LNCAP (cell line): ENCODE measurements at regions not wholly inside any gene's neighbourhood (a gene's known extent, or its start where the extent isn't known, plus 50 kb on each side); places are given as distances from the start of the nearest gene placed in this dataset.

ENCODE experiments used
- TF ChIP-seq, protein P1 (sequence below): fragments of 450-650 bp; IDR thresholded peaks from 2 replicates; pipeline ENCODE4 v1.5.1; 2017; ENCODE audit warnings: mild to moderate bottlenecking

DNA sequence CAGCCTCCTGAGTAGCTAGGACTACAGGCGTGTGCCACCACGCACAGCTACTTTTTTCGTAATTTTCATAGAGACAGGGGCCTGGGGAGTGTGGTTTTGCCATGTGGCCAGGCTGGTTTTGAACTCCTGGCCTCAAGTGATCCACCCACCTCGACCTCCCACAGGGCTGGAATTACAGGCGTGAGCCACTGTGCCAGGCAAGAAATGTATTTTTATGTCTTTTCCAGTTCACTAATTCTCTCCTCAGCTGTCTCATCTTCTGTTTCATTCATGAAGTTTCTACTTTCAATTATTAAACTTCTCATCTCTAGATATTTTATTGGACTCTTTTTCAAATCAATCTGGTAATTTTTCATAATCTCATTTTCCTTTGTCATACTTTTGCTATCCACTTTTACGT lies 72.1 kb upstream of the DISP3 start:
- TF ChIP-seq, protein P1, sequence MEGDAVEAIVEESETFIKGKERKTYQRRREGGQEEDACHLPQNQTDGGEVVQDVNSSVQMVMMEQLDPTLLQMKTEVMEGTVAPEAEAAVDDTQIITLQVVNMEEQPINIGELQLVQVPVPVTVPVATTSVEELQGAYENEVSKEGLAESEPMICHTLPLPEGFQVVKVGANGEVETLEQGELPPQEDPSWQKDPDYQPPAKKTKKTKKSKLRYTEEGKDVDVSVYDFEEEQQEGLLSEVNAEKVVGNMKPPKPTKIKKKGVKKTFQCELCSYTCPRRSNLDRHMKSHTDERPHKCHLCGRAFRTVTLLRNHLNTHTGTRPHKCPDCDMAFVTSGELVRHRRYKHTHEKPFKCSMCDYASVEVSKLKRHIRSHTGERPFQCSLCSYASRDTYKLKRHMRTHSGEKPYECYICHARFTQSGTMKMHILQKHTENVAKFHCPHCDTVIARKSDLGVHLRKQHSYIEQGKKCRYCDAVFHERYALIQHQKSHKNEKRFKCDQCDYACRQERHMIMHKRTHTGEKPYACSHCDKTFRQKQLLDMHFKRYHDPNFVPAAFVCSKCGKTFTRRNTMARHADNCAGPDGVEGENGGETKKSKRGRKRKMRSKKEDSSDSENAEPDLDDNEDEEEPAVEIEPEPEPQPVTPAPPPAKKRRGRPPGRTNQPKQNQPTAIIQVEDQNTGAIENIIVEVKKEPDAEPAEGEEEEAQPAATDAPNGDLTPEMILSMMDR = no peak

DNA sequence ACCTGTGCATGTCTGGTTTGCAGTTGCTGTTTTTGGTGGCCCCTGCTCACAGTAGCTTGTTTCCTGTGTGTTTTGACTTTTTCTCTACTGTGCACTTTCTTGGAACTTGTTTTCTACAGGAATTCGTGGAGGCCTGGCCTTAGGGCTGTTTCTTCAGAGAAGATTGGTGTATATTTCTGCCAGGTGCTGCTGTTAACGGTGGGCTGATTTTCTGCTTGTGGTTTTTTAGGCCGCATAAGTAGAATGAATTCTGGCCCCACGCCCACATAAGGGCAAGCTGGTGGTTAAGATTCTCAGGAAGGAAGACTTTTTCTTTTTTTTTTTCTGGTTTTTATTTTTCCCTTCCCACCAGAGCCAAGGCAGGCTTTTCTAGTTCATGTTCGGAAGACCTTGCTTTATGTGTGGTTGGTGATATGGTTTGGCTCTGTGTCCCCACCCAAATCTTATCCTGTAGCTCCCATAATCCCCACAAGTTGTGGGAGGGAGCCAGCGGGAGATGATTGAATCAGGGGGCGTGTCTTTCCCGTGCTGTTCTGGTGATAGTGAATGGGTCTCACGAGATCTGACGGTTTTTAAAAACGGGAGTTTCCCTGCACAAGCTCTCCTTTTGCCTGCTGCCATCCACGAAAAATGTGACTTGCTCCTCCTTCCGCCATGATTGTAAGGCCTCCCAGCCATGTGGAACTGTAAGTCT lies 71.5 kb upstream of the DISP3 start:
- TF ChIP-seq, protein P1 = no peak

DNA sequence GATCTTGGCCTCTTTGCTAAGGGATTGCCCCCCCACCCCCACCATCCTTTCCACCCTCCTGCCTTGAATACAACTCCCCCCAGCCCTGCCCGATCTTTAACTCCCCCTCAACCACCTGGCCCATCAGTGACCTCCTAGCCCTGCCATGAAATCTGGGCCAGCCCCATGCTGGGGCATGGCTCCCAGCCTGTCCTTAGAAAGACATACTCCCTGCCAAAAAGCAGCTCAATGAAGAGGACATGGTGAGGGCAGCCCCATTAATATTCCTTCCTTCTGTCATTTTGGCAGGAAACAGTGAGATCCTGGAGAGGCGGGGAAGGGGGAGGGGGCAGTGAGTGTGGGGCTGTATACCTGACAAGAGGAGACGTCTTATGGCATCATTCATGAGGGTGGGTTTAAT lies 66.8 kb upstream of the DISP3 start:
- TF ChIP-seq, protein P1 = no peak

DNA sequence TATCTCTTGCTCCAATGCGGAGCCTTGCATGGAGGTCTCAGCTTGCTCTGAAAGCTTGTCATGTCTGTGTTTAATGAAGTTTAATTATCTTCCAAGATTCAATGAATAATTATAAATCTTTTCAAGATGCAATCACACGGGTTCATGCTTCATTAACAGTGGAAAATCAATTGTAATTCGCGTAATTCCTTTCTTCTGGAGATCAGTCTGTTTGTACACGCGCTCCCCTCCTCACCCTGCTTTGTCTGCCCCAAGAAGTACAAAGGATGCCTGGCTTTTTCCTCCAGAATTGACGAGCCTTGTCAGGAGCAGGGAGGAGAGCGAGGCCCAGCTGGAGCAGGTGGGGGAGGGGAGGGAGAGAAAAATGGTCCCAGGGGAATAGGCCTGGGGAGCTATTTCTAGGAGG lies 65.0 kb upstream of the DISP3 start:
- TF ChIP-seq, protein P1 = no peak

DNA sequence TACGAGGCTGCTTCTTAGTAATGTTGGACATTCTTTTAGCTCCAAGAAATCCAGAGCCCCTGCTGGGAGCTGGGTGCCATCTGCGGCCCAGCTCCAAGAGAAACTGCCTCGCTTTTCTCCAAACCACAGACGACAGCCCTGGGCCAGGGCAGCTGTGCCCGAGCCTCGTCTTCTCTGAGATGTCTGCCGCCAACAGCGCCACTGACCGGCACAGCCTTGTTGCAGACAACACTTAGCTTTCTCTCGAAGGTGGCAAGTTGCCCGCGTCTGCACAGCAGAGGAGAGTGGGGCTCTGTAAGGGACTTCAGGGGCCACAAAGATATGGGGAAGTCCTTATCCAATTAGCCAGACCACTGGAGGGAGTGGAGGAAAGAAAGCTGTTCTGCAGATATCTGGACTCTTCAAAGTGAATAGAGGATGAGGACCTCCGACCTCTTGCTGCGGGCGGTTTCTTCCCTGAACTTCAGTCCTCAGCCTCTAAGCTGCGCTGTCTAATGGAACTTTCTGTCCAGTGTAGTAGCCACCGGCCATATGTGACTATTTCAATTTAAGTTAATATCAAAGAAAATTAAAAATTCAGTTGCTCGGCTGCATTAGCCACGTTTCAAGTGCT lies 63.9 kb upstream of the DISP3 start:
- TF ChIP-seq, protein P1 = no peak

DNA sequence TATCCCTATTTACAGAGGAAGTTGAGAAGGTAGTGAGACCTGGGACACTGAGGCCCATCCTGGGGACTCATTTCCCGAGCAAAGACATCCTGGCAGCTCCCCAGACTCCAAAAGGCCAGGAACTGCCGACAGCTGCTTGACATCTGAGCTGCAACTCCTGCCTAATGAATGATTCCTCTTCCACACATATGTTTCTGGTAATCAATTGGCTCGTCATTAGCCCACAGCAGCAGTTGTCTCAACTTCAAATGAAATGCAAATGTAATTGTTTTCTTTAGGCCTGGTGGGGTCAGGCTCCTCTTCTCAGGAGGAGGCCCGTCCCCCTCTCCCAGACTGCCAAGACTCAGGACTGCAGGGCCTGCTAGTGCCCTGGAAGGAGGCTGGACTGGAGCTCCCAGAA lies 61.8 kb upstream of the DISP3 start:
- TF ChIP-seq, protein P1 = no peak

DNA sequence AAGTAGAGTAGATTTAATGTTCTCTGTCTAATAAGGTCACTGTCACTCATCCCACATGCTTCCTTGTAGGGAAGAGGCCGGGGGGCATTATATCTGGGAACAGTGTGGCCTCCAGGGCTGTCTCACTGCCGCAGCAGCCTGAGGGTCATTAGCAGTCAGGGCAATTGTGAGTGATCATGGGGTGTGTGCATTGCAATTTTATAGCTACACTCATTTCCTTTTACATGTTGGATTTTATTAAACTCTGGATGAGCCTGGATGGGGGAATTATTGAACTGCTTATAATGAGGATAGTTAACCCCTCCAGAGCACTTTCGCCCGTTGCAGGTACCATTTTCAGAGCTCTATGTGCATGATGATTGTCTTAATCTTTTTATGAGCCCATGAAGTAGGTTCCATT lies 60.9 kb upstream of the DISP3 start:
- TF ChIP-seq, protein P1 = no peak
